ENCODE measurements at regions not wholly inside any gene's neighbourhood (a gene's known extent, or its start where the extent isn't known, plus 50 kb on each side); places are given as distances from the start of the nearest gene placed in this dataset.

GRCh38 chr12:87320724-87321123 lies 708.5 kb downstream of the C12orf50 start:
- TF ChIP-seq CTCF (IDR thresholded peaks at IDR 0.05; ENCODE audit: low read depth, low read length, poor library complexity, severe bottlenecking), result no peak
- no peak for TF ChIP-seq EZH2phosphoT487 (IDR thresholded peaks at IDR 0.05; ENCODE audit: borderline replicate concordance, low read length)

Measured in DOHH2 (cell line).